Hypothalamus (tissue), 51 donors: ENCODE measurements at regions not wholly inside any gene's neighbourhood (a gene's known extent, or its start where the extent isn't known, plus 50 kb on each side); places are given as distances from the start of the nearest gene placed in this dataset.
A peak's percentile ranks its signal among the peaks of the same experiment; 100 is the strongest.
"Not testable (repeated sequence)": the region's sequence is repeated elsewhere in the genome, so short reads cannot be mapped to it uniquely, and the experiment has no call there.

ENCODE experiments used
- DNase-seq, 51 donors: peaks; one replicate each; lab custom pipeline; 2025; lab: John Stamatoyannopoulos, UW

GRCh38 chr7:10483671-10484070 lies 490.0 kb upstream of the PHF14 start:
- DNase-seq = no peak

GRCh38 chr7:10484767-10485166 lies 488.9 kb upstream of the PHF14 start:
- DNase-seq = no peak

GRCh38 chr7:10501206-10501884 lies 472.3 kb upstream of the PHF14 start:
- DNase-seq = not testable (repeated sequence)

GRCh38 chr7:10507032-10507431 lies 466.6 kb upstream of the PHF14 start:
- no peak for DNase-seq

- DNase-seq = no peak
Measured at GRCh38 chr7:10521306-10521705, 452.4 kb upstream of the PHF14 start.

GRCh38 chr7:10533429-10533828 lies 440.2 kb upstream of the PHF14 start:
- DNase-seq = not testable (repeated sequence)

GRCh38 chr7:10536561-10536960 lies 437.1 kb upstream of the PHF14 start:
- no peak for DNase-seq

GRCh38 chr7:10537764-10538163 lies 435.9 kb upstream of the PHF14 start:
- peak in 1 of 51 donors; percentile 14 for DNase-seq

- DNase-seq = no peak
Measured at GRCh38 chr7:10557375-10557774, 416.3 kb upstream of the PHF14 start.

GRCh38 chr7:10560497-10560896 lies 413.2 kb upstream of the PHF14 start:
- DNase-seq = no peak

GRCh38 chr7:10568891-10569290 lies 404.8 kb upstream of the PHF14 start:
- DNase-seq = no peak

GRCh38 chr7:10571759-10572158 lies 401.9 kb upstream of the PHF14 start:
- no peak for DNase-seq

- no peak for DNase-seq
Measured at GRCh38 chr7:10577866-10578374, 395.8 kb upstream of the PHF14 start.

GRCh38 chr7:10579561-10579960 lies 394.1 kb upstream of the PHF14 start:
- DNase-seq = no peak

GRCh38 chr7:10584886-10585285 lies 388.8 kb upstream of the PHF14 start:
- DNase-seq = no peak

- DNase-seq = no peak
Measured at GRCh38 chr7:10588084-10588483, 385.6 kb upstream of the PHF14 start.

- DNase-seq = no peak
Measured at GRCh38 chr7:10592604-10593003, 381.1 kb upstream of the PHF14 start.

GRCh38 chr7:10593080-10593479 lies 380.6 kb upstream of the PHF14 start:
- no peak for DNase-seq

GRCh38 chr7:10596827-10597226 lies 376.8 kb upstream of the PHF14 start:
- no peak for DNase-seq

- DNase-seq = no peak
Measured at GRCh38 chr7:10604128-10604527, 369.5 kb upstream of the PHF14 start.

- DNase-seq = no peak
Measured at GRCh38 chr7:10612950-10613349, 360.7 kb upstream of the PHF14 start.

GRCh38 chr7:10618953-10619352 lies 354.7 kb upstream of the PHF14 start:
- DNase-seq = no peak

GRCh38 chr7:10632712-10633111 lies 341.0 kb upstream of the PHF14 start:
- no peak for DNase-seq
